GM12872 (cell line): ENCODE measurements at regions not wholly inside any gene's neighbourhood (a gene's known extent, or its start where the extent isn't known, plus 50 kb on each side); places are given as distances from the start of the nearest gene placed in this dataset.

Experiments used
- CTCF ChIP-seq: IDR thresholded peaks from 3 replicates; pipeline ENCODE4 v1.5.1; 2011; ENCODE audit warnings: low read depth, mild to moderate bottlenecking, low read length, moderate library complexity; ENCODE audit not compliant: insufficient read depth

GRCh38 chr22:49046000-49046545, 781.6 kb downstream of the BRD1 start:
- TF ChIP-seq CTCF = no peak

DNA sequence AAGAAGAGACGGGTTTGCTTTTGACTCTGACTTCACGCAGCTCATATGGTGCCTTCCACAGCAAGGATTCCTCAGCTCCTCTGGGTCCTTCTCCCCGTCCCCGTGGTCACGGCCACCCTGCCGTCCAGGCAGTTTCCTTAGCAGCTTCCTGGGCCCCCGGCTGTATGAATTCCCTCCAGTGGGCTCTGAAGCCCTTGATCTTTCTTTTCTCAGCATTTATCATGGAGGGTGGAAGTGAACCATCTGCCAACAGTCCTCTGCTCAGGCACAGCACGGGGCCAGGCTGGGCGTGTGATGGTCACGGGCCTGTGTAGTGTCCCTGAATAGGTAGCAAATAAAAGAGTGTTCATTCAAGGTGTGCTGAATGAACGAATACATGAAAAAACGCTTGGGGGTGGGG, 782.4 kb downstream of the BRD1 start:
- no peak for TF ChIP-seq CTCF

GRCh38 chr22:49044776-49045175, 782.9 kb downstream of the BRD1 start:
- no peak for TF ChIP-seq CTCF

GRCh38 chr22:49044091-49044490, 783.6 kb downstream of the BRD1 start:
- no peak for TF ChIP-seq CTCF

GRCh38 chr22:49042877-49043859, 784.5 kb downstream of the BRD1 start:
- no peak for TF ChIP-seq CTCF

- TF ChIP-seq CTCF = no peak
These were observed 785.6 kb downstream of the BRD1 start for GRCh38 chr22:49042066-49042465.

DNA sequence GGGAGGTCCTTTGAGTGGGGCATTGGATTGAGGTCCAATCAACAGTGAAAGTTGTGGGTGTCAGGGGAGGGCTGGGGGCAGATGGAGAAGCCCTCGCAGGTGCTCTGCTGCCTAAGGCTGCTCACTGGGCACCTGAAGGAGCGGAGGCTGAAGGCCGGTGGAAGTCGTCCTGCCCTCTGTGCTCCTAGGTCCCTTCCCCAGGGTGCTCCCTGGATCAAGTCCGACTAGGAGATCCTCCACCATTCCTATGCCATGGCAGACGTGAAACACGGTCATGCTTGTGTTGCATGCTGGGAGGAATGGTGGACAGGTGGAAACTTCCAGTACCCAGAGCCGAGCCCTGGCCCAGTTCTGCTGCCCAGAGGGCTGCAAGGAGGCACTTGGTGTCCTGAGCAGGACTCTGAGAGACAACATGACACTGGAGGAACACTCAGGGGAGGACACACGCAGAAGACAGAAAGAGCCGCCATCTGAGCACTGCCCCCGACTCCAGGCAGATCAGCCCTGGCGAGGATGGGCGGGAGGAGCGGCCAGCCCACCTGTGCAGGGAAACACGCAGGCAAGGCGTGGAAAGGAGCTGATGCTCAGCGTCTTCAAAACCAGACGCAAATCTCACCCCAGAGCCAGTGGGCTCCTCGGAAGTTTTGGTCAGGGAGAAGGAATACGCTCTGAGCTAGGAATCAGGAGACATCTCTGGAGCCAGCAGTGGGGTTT, 786.8 kb downstream of the BRD1 start:
- no peak for TF ChIP-seq CTCF
